ENCODE measurements at regions not wholly inside any gene's neighbourhood (a gene's known extent, or its start where the extent isn't known, plus 50 kb on each side); places are given as distances from the start of the nearest gene placed in this dataset.

- H2AFZ ChIP-seq (ENCODE audit: low read length), result no peak overlapping the region
- no peak for TF ChIP-seq ZBTB43 (CRISPR knock-in tag; conservative IDR thresholded peaks at IDR 0.05)
- TF ChIP-seq ZSCAN22 (CRISPR knock-in tag; IDR thresholded peaks at IDR 0.05), result no peak
- no peak for TF ChIP-seq ZNF574 (CRISPR knock-in tag; IDR thresholded peaks at IDR 0.05)
- TF ChIP-seq NFKBIZ (CRISPR knock-in tag; IDR thresholded peaks at IDR 0.05), result no peak
- no peak for TF ChIP-seq CEBPB (IDR thresholded peaks at IDR 0.05; ENCODE audit: borderline replicate concordance, low read depth, low read length)
- no peak for TF ChIP-seq SP4 (CRISPR knock-in tag; IDR thresholded peaks at IDR 0.05)
- TF ChIP-seq ZBTB42 (CRISPR knock-in tag; IDR thresholded peaks at IDR 0.05), result no peak
- no peak for TF ChIP-seq ZNF362 (CRISPR knock-in tag; IDR thresholded peaks at IDR 0.05; ENCODE audit: borderline replicate concordance)
- no peak for TF ChIP-seq ZNF691 (CRISPR knock-in tag; IDR thresholded peaks at IDR 0.05; ENCODE audit: borderline replicate concordance, low read depth)
- no peak for TF ChIP-seq ZBTB44 (CRISPR knock-in tag; IDR thresholded peaks at IDR 0.05)
- TF ChIP-seq ZNF496 (CRISPR knock-in tag; IDR thresholded peaks at IDR 0.05; ENCODE audit: insufficient replicate concordance), result no peak
- TF ChIP-seq ZNF629 (CRISPR knock-in tag; conservative IDR thresholded peaks at IDR 0.05), result no peak
- no peaks in the 10 kb centered on the region for H3K27me3 ChIP-seq (ENCODE audit: control insufficient read depth in 1 of 2, insufficient read depth in 2 of 2, low read length in 2 of 2)
- BruUV-seq (replicated peaks), result no TSS peak
- DNase-seq (ENCODE audit: low spot score) (no peak), FAIRE-seq (no peak), ATAC-seq (no peak)
- intact Hi-C loops (cut with micrococcal nuclease; ENCODE audit: unreplicated experiment) (no loop called here), in situ Hi-C loops (cut with HindIII; ENCODE audit: extremely low pct_ligation_motif_present, low pct_unique_long_range_greater_than_20kb) (no loop called here)
- no peak overlapping the region for H3K4me3 ChIP-seq (replicated peaks in 1 of 3; ENCODE audit: insufficient read depth in 1 of 3, low read depth in 2 of 3, low read length in 3 of 3)
- CTCF ChIA-PET (ENCODE audit: low intra/inter-chr PET ratio, low total read pairs), result no interaction called here
- POLR2A ChIA-PET, result no interaction called here
- H3K79me2 ChIP-seq (ENCODE audit: insufficient read depth, low read length), result no peaks in the 10 kb centered on the region
- no peak overlapping the region for H3K9ac ChIP-seq (ENCODE audit: insufficient read depth, low read depth, low read length)
- no peak overlapping the region for H3K4me2 ChIP-seq (ENCODE audit: low read depth, low read length)
- H3K27ac ChIP-seq (ENCODE audit: extremely low read length, insufficient read depth, low read length), result no peak overlapping the region
- H3K4me1 ChIP-seq (ENCODE audit: insufficient read depth, low read length), result no peaks in the 10 kb centered on the region
- no peaks in the 10 kb centered on the region for H4K20me1 ChIP-seq (ENCODE audit: insufficient read depth, low read length)
- H3K36me3 ChIP-seq (replicated peaks in 1 of 2; ENCODE audit: control insufficient read depth in 1 of 2, insufficient read depth in 2 of 2, low read length in 2 of 2), result no peaks in the 10 kb centered on the region
- WGBS (ENCODE audit: low lambda C conversion rate), result 84% methylated on average over 8 of the region's 9 CpGs
- no peaks in the 10 kb centered on the region for H3K9me3 ChIP-seq (ENCODE audit: low read length)
Measured at GRCh38 chr15:95287720-95288103, 1042.8 kb upstream of the NR2F2 start.
